GM19025 (cell line): ENCODE measurements at regions not wholly inside any gene's neighbourhood (a gene's known extent, or its start where the extent isn't known, plus 50 kb on each side); places are given as distances from the start of the nearest gene placed in this dataset.

ENCODE experiments used
- ATAC-seq: cut with Tn5 transposase; IDR thresholded peaks from one replicate; pipeline ENCODE4 v1.9.1; 2021; ENCODE audit warnings: mild to moderate bottlenecking, low read depth, moderate library complexity; ENCODE audit not compliant: unreplicated experiment

- no peak for ATAC-seq
Observed at GRCh38 chr4:107255596-107255995, 219.5 kb upstream of the DKK2 start.

- ATAC-seq, result no peak
Observed at GRCh38 chr4:107255114-107255513, 219.0 kb upstream of the DKK2 start.

GRCh38 chr4:107253579-107254068 lies 217.5 kb upstream of the DKK2 start:
- ATAC-seq, result no peak

- ATAC-seq, result no peak
Observed at GRCh38 chr4:107253090-107253489, 217.0 kb upstream of the DKK2 start.

DNA sequence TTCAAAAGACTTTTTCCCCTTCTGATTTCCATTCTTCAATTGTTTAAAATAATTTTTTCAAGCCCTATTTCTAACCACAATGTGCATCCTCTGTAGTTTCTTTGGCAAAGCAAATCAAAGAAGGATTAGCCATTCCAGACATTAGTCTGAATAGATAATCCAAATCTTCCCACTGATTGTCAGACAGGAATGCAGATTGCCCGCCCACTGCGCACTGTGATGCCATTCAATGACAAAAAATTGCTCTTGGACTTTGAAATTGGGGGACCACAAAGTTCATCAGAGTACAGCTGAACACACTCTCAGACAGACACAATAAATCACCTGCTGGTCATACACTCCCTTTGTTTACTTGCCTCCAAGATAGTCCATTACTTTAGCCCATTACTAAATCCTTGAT lies 216.5 kb upstream of the DKK2 start:
- no peak for ATAC-seq

GRCh38 chr4:107248571-107248970 lies 212.5 kb upstream of the DKK2 start:
- ATAC-seq, result no peak

DNA sequence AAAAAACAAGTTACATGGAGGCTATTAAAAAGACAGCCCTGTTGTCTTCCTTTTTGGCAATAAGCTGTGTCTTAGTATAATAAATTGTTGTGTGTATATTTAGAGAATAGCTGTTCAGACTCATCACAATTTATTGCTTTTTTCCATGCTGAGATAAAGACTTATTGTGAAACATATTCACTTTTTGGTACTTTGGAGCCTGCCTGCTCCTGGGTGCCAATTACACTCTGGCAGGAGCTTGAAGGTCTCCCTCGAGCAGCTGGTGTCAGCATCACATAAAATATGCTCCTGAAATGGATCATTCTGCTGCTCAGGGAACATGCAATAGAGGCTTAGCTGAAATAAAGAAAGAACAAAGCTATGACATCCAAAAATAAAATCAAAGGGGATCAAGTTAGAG lies 211.6 kb upstream of the DKK2 start:
- no peak for ATAC-seq

DNA sequence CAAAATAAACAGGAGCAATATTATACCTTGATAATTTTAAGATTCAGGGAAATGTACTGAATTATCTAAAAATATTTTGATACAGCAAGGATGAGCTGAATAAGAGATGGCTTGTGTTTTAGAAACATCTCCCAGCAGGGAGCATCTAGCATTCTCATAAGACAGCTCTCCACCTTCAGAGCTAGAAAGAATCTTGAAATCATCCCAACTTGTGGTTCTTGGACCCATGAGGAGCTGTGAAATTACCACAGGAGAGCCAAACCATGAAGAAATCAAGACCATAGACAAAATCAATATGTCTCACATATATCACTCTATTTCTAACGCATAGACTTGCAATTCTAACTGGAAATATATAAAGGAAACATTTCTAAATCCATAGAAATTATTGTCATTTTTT lies 210.6 kb upstream of the DKK2 start:
- no peak for ATAC-seq

DNA sequence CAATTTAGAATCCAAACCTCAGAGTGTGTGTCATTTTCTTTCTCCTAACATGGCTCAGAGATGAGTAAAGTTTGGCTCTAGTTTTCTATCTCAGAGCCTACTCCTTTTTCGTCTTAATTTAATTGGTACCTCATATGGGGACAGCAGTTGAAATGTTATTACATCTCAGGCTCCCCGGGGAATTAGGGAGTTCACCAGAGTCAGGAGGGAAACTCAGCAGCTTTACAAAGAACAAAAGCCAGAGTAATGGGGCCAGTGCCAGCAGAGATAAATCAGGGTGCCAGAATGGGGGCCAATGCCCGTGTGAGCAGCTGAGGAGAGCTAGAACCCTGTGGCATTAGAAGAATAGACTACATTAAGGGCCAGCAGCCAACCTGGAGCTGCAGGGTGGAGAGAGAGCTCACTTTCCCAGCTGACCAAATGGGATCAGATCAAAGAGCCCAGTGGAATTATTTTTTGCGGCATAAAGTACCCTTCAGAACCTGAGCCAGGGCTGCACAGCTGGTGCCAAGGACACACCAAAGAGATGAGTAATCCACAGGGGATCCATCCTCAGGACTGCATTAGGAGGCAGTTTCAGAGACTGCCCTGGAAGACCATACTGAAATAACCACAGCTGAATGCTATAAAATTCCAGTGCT lies 207.1 kb upstream of the DKK2 start:
- no peak for ATAC-seq

DNA sequence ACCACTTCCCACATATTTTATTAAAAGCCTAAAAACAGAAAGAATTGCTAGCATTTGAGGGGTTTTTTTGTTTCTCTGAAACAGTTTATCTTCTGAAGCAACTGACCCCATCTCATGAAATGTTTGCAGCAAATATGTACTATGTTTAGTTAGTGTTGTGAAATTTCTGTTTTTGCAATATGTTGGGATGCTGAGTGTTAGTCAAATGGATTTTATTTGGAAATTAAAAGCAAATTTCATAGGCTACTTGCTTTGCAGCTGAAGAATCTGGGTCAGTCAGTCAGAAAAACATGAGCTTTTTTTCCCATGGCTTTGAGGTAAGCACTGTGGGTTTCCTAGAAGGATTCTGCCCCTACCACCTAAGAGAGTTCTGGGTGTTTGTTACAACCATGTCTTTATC lies 184.9 kb upstream of the DKK2 start:
- ATAC-seq, result no peak

DNA sequence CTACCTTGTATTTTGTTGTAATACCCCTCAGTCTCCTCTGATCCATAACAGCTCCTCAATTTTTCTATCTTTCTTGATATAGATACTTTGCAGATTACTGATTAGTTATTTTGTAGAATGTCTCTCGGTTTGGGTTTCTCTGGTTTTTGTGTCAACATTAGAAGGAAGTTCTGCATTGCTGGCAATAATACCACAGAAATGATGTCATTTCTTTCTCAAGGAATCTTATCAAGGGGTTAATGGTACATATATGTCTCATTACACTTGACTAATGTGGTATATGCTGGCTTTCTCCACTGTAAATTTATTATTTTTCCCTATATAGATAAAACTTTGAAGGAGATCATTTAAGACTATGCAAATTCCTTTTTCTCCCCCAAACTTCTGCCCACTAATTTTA lies 183.6 kb upstream of the DKK2 start:
- no peak for ATAC-seq

GRCh38 chr4:107216379-107216778 lies 180.3 kb upstream of the DKK2 start:
- ATAC-seq, result no peak

DNA sequence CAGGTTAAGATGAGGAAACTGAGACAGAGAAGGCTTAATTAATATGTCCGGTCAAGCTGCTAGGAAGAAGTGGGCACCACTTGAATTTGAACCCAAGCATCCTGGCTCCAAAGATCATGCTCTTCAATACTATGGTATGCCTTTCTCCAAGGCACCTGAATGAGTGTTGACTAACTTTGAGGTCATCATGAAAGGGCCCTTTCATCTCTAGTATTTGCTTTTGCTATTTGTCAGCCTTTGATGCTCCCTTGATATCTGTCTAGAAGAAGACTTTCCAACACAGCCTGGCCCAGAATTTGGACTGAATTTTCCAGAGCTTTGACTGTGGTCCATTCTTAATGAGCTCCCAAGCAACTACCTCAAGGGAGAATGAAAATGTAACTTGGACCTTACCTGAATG lies 179.1 kb upstream of the DKK2 start:
- ATAC-seq, result no peak

GRCh38 chr4:107213880-107214279 lies 177.8 kb upstream of the DKK2 start:
- ATAC-seq, result no peak

GRCh38 chr4:107213410-107213809 lies 177.3 kb upstream of the DKK2 start:
- no peak for ATAC-seq

DNA sequence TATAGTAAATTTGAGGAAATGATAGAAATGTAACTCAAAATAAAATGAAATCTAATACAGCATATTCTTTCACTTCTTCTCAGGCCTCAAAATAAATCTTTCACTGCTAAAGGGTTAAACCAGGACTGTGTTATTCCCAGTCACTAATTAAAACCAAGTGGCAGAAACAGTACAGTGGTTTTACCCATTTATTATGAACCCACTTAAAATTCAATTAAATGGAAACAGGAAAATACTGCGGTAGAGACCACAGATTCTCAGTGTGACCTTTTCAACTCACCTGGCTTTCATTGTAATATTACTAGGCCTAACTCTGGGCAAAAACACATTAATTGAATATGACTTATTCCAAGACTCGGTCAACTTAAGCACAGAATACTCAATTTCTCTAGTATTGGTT lies 176.5 kb upstream of the DKK2 start:
- ATAC-seq, result no peak

GRCh38 chr4:107210450-107211239 lies 174.5 kb upstream of the DKK2 start:
- no peak for ATAC-seq

DNA sequence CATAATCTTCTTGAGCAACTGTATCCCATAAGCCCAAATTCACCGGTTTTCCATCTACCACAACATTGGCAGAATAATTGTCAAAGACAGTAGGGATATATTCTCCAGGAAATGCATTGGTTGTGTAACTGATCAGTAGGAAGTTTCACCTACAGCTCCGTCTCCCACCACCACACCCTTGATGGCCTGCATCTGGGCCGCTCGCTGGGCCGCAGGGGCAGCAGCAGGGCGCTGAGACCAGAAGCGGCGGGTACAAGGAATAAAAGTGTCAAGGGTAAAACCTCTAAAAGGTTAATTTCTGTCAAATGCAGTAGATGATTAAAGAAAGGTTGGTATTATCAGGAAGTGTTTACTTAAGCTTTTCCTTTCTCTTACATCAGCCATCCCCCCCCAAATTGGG lies 167.6 kb upstream of the DKK2 start:
- ATAC-seq, result no peak

DNA sequence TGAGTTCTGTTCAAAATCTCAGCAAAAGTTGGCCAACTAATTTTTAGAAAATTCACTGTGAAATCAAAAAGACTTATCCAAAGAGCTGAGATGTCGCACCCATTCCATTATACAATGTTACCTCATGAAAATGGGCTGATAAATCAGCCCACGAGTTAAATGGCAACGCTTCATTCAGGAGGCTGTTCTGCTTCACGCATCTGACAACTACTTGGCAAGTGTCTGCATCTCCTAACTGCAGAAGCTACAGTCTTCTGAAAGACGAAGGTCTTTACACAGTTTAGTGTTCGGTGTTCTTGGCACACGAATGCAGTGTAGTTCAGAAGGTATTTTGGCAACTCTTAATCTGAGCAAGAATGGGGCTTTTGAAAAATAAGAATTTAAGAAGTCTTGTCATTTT lies 166.6 kb upstream of the DKK2 start:
- no peak for ATAC-seq

GRCh38 chr4:107197121-107197520 lies 161.0 kb upstream of the DKK2 start:
- ATAC-seq, result no peak

- ATAC-seq, result no peak
Observed at GRCh38 chr4:107196312-107196711, 160.2 kb upstream of the DKK2 start.

DNA sequence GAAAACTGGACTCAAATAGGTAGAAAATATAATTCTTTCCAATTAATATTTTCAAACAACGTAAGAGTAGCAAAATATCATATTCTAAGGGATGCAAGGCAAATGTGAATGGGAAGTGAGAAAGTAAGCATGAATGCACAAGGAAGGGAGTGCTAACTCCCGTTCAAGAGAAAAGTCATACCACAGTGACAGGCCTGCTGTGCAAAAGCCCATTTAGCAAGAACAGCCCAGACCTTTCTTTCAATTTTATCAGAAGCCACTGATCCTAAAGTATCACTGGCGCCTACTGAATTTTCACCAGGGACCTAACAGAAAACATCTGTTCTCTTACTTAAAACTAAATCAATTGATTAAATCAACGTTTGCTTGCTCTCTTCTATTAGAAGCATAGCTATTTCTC lies 157.9 kb upstream of the DKK2 start:
- no peak for ATAC-seq
